HepG2 (cell line): ENCODE measurements at regions not wholly inside any gene's neighbourhood (a gene's known extent, or its start where the extent isn't known, plus 50 kb on each side); places are given as distances from the start of the nearest gene placed in this dataset.

Experiments used
- ATAC-seq: fragments of 200-7000 bp; cut with Tn5 transposase; 3 replicates; pipeline ENCODE4 v1.9.1; 2020; ENCODE audit warnings: mild to moderate bottlenecking, moderate library complexity
- BruUV-seq: library from RNA; stranded (reverse); fragments of 400-500 nt; replicated peaks from 2 replicates; lab custom pipeline; 2021; lab: Mats Ljungman, UMichigan
- CTCF ChIA-PET: fragments of 300-600 bp; formaldehyde crosslinking; extraction: SDS; loops from one replicate; lab custom pipeline; 2021; ENCODE audit warnings: low total read pairs, inconsistent platforms, low intra/inter-chr PET ratio; lab: Yijun Ruan, JAX
- POLR2A ChIA-PET: fragments of 350-600 bp; sonication (Branson Sonifier 250); formaldehyde crosslinking; loops from one replicate; lab custom pipeline; 2020; ENCODE audit warnings: antibody characterized with exemption, inconsistent platforms; lab: Yijun Ruan, JAX
- DNase-seq: peaks from one replicate; pipeline ENCODE4 v3.0.0-alpha.2; 2015; ENCODE audit warnings: low spot score
- FAIRE-seq: peaks from 3 replicates; lab custom pipeline; 2011; peaks lifted over from hg19 to GRCh38; lab: Jason Lieb, UNC
- H2AFZ ChIP-seq: one replicate; pipeline ENCODE4 v1.6.1; 2011; ENCODE audit warnings: low read length, inconsistent platforms
- H3K27ac ChIP-seq: fragments of 300-600 bp; 3 replicates; pipeline ENCODE4 v1.8.0; 2011; ENCODE audit warnings: mixed run types, mild to moderate bottlenecking, mixed read lengths, low read length, inconsistent platforms; ENCODE audit not compliant: insufficient read depth; ENCODE audit errors: extremely low read length
- H3K27me3 ChIP-seq, 2 experiments: fragments of 200-600 bp in 1 of 2; 2 replicates in 1 of 2; 3 replicates in 1 of 2; pipeline versions ENCODE4 v1.6.0 to v1.8.0; 2011; ENCODE audit warnings: low read length in 2 of 2, mild to moderate bottlenecking in 2 of 2, moderate library complexity in 2 of 2, inconsistent platforms in 1 of 2; ENCODE audit not compliant: insufficient read depth in 2 of 2, control insufficient read depth in 1 of 2
- H3K36me3 ChIP-seq, 2 experiments: fragments of 200-600 bp in 1 of 2; replicated peaks in 1 of 2; 2 replicates in 1 of 2; 3 replicates in 1 of 2; pipeline versions ENCODE4 v1.5.1 to v1.8.0; 2011; ENCODE audit warnings: low read length in 2 of 2, inconsistent platforms in 1 of 2; ENCODE audit not compliant: insufficient read depth in 2 of 2, control insufficient read depth in 1 of 2
- H3K4me1 ChIP-seq: 2 replicates; pipeline ENCODE4 v1.5.1; 2012; ENCODE audit warnings: low read length, inconsistent platforms; ENCODE audit not compliant: insufficient read depth
- H3K4me2 ChIP-seq: 2 replicates; pipeline ENCODE4 v1.6.0; 2011; ENCODE audit warnings: low read depth, low read length, inconsistent platforms
- H3K4me3 ChIP-seq, 3 experiments: fragments of 200-600 bp in 1 of 3; sonication (generic), shearing (Covaris generic) in 1 of 3; replicated peaks in 1 of 3; 2 replicates each; pipeline ENCODE4 v1.5.1; 2011 to 2016; ENCODE audit warnings: low read length in 3 of 3, inconsistent platforms in 2 of 3, low read depth in 2 of 3, mild to moderate bottlenecking in 2 of 3, control low read depth in 1 of 3, mixed read lengths in 1 of 3; ENCODE audit not compliant: insufficient read depth in 1 of 3
- H3K79me2 ChIP-seq: one replicate; pipeline ENCODE4 v1.6.1; 2011; ENCODE audit warnings: low read length, inconsistent platforms; ENCODE audit not compliant: insufficient read depth
- H3K9ac ChIP-seq: 2 replicates; pipeline ENCODE4 v1.6.0; 2011; ENCODE audit warnings: mild to moderate bottlenecking, low read depth, low read length, inconsistent platforms; ENCODE audit not compliant: insufficient read depth
- H3K9me3 ChIP-seq: 2 replicates; pipeline ENCODE4 v1.5.1; 2012; ENCODE audit warnings: mild to moderate bottlenecking, low read length
- H4K20me1 ChIP-seq: 2 replicates; pipeline ENCODE4 v1.6.0; 2011; ENCODE audit warnings: inconsistent platforms, mild to moderate bottlenecking, low read length, moderate library complexity; ENCODE audit not compliant: insufficient read depth
- KDM3A ChIP-seq: IDR thresholded peaks from 2 replicates; pipeline ENCODE4 v1.6.1; 2018; ENCODE audit warnings: low read depth, missing compliant biosample characterization
- KLF12 ChIP-seq: sonication (generic); formaldehyde crosslinking; IDR thresholded peaks from 2 replicates; pipeline ENCODE4 v1.4.0; 2020; ENCODE audit warnings: missing genetic modification reagents, borderline replicate concordance
- LRRFIP1 ChIP-seq: sonication (generic); formaldehyde crosslinking; conservative IDR thresholded peaks from 2 replicates; pipeline ENCODE4 v1.4.0; 2020; ENCODE audit warnings: missing genetic modification reagents
- PCBP1 ChIP-seq: fragments of 200-400 bp; formaldehyde crosslinking; IDR thresholded peaks from 2 replicates; pipeline ENCODE4 v1.6.1; 2017; ENCODE audit warnings: mild to moderate bottlenecking, low read depth, low read length, borderline replicate concordance
- SALL1 ChIP-seq: sonication (generic); formaldehyde crosslinking; IDR thresholded peaks from 2 replicates; pipeline ENCODE4 v1.8.0; 2022; ENCODE audit warnings: mild to moderate bottlenecking, missing genetic modification reagents
- SIN3A ChIP-seq: IDR thresholded peaks from 2 replicates; pipeline ENCODE4 v1.6.1; 2011; ENCODE audit warnings: low read depth, mild to moderate bottlenecking, control low read depth, low read length, borderline replicate concordance
- TCF12 ChIP-seq, 2 experiments: fragments of 450-650 bp in 1 of 2; sonication (generic) in 1 of 2; formaldehyde crosslinking in 1 of 2; IDR thresholded peaks; 2 replicates each; pipeline versions ENCODE4 v1.6.1 to v1.8.0; 2017 to 2022; ENCODE audit warnings: antibody characterized with exemption in 1 of 2, mild to moderate bottlenecking in 1 of 2, missing genetic modification reagents in 1 of 2, moderate library complexity in 1 of 2
- ZIK1 ChIP-seq: sonication (generic); formaldehyde crosslinking; IDR thresholded peaks from 2 replicates; pipeline ENCODE4 v1.5.0; 2020; ENCODE audit warnings: mild to moderate bottlenecking, low read depth, missing genetic modification reagents, borderline replicate concordance
- ZNF101 ChIP-seq: sonication (generic); formaldehyde crosslinking; IDR thresholded peaks from 2 replicates; pipeline ENCODE4 v1.4.0; 2020; ENCODE audit warnings: mild to moderate bottlenecking, low read depth, missing genetic modification reagents, borderline replicate concordance
- ZNF414 ChIP-seq: sonication (generic); formaldehyde crosslinking; IDR thresholded peaks from 2 replicates; pipeline ENCODE4 v1.5.0; 2020; ENCODE audit warnings: missing genetic modification reagents
- ZNF614 ChIP-seq: IDR thresholded peaks from 2 replicates; pipeline ENCODE4 v1.6.1; 2018; ENCODE audit warnings: missing biosample characterization, missing genetic modification reagents, inconsistent platforms, borderline replicate concordance
- ZNF761 ChIP-seq: sonication (generic); formaldehyde crosslinking; conservative IDR thresholded peaks from 2 replicates; pipeline ENCODE4 v1.4.0; 2020; ENCODE audit warnings: mild to moderate bottlenecking, missing genetic modification reagents
- ZNF772 ChIP-seq: sonication (generic); formaldehyde crosslinking; IDR thresholded peaks from 2 replicates; pipeline ENCODE4 v1.5.0; 2020; ENCODE audit warnings: mild to moderate bottlenecking, missing genetic modification reagents
- WGBS: methylation state at CpG from one replicate; pipeline ENCODE4 v1.1.6; 2017; ENCODE audit warnings: low lambda C conversion rate; 5-methylcytosine and 5-hydroxymethylcytosine counted together
- in situ Hi-C: cut with HindIII; loops from 2 replicates; pipeline ENCODE4 v1.10.0; 2017; ENCODE audit warnings: low pct_unique_long_range_greater_than_20kb; ENCODE audit not compliant: extremely low pct_ligation_motif_present
- intact Hi-C: fragments of 100-400 bp; cut with micrococcal nuclease; formaldehyde crosslinking; loops from one replicate; pipeline ENCODE4 v1.10.0; 2022; ENCODE audit not compliant: unreplicated experiment

GRCh38 chr10:9759596-9759995, 1258.1 kb upstream of the CELF2 start:
- H3K36me3 ChIP-seq = no peaks in the 10 kb centered on the region
- no peaks in the 10 kb centered on the region for H3K79me2 ChIP-seq
- FAIRE-seq = no peak
- peaks cover 96% of the 10 kb centered on the region for H3K9me3 ChIP-seq
- intact Hi-C loops = no loop called here
- in situ Hi-C loops = no loop called here
- no TSS peak for BruUV-seq
- H3K9ac ChIP-seq = no peak overlapping the region
- ChIA-PET POLR2A (no interaction called here), CTCF (no interaction called here)
- 6% methylated on average over 3 of the region's 3 CpGs for WGBS
- no peak overlapping the region for H3K27ac ChIP-seq
- H3K27me3 ChIP-seq = no peaks in the 10 kb centered on the region
- no peak overlapping the region for H3K4me2 ChIP-seq
- DNase-seq = no peak
- H4K20me1 ChIP-seq = no peaks in the 10 kb centered on the region
- H2AFZ ChIP-seq = no peak overlapping the region
- TF ChIP-seq PCBP1 = no peak
- TF ChIP-seq ZIK1 (CRISPR knock-in tag) = no peak
- ATAC-seq = no peak
- no peaks in the 10 kb centered on the region for H3K4me1 ChIP-seq
- H3K4me3 ChIP-seq = no peak overlapping the region

- no peak overlapping the region for H3K4me2 ChIP-seq
- ATAC-seq = no peak
- H3K9me3 ChIP-seq = peaks cover 94% of the 10 kb centered on the region
- 11% methylated on average over 7 of the region's 7 CpGs for WGBS
- BruUV-seq = no TSS peak
- H3K79me2 ChIP-seq = no peaks in the 10 kb centered on the region
- no peak overlapping the region for H3K9ac ChIP-seq
- FAIRE-seq = no peak
- H3K4me3 ChIP-seq = no peak overlapping the region
- ChIA-PET POLR2A (no interaction called here), CTCF (no interaction called here)
- in situ Hi-C loops = no loop called here
- H3K36me3 ChIP-seq = no peaks in the 10 kb centered on the region
- H3K27me3 ChIP-seq = no peaks in the 10 kb centered on the region
- no peaks in the 10 kb centered on the region for H3K4me1 ChIP-seq
- H2AFZ ChIP-seq = no peak overlapping the region
- intact Hi-C loops = no loop called here
- no peak overlapping the region for H3K27ac ChIP-seq
- DNase-seq = no peak
- H4K20me1 ChIP-seq = no peaks in the 10 kb centered on the region
- TF ChIP-seq KLF12 (CRISPR knock-in tag) = no peak
- TF ChIP-seq TCF12 (IDR thresholded peaks at IDR 0.05) = no peak
- no peak for TF ChIP-seq TCF12 (CRISPR knock-in tag; IDR thresholded peaks at IDR 0.05)
- TF ChIP-seq ZNF414 = no peak
- TF ChIP-seq KDM3A (CRISPR knock-in tag) = no peak
- TF ChIP-seq LRRFIP1 (CRISPR knock-in tag) = no peak
- no peak for TF ChIP-seq ZNF101
- TF ChIP-seq ZNF614 (CRISPR knock-in tag) = no peak
- no peak for TF ChIP-seq ZNF761 (CRISPR knock-in tag)
- TF ChIP-seq ZNF772 (CRISPR knock-in tag) = no peak
- no peak for TF ChIP-seq SIN3A
- TF ChIP-seq SALL1 = no peak
Measured at GRCh38 chr10:9762966-9763656, 1254.6 kb upstream of the CELF2 start.
